ENCODE measurements at regions not wholly inside any gene's neighbourhood (a gene's known extent, or its start where the extent isn't known, plus 50 kb on each side); places are given as distances from the start of the nearest gene placed in this dataset.

GRCh38 chr15:93247466-93248121, 158.6 kb upstream of the RGMA start:
- no peak overlapping the region for H3K4me3 ChIP-seq
- no peaks in the 10 kb centered on the region for H3K27me3 ChIP-seq
- WGBS, 2 donors (ENCODE audit: low coverage in 1 of 2), result 72% methylated on average over 14 of the region's 14 CpGs; no CpG with 5 or more reads in 1 of the 2 donors
- H3K9me3 ChIP-seq, result no peaks in the 10 kb centered on the region
- intact Hi-C loops (cut with DNase I; ENCODE audit: low total_unique reads) (no loop called here), in situ Hi-C loops (cut with MboI; ENCODE audit: low pct_ligation_motif_present in 1 of 4, low pct_unique_long_range_greater_than_20kb in 1 of 4, low sequenced_read_pairs in 3 of 4) (no loop called here)
- no peaks in the 10 kb centered on the region for H3K36me3 ChIP-seq
- H3K4me1 ChIP-seq, result no peaks in the 10 kb centered on the region
- no peak overlapping the region for H3K27ac ChIP-seq
- DNase-seq, result no peak
- TF ChIP-seq CTCF (IDR thresholded peaks at IDR 0.05) (no peak), EP300 (IDR thresholded peaks at IDR 0.05; ENCODE audit: low read depth) (no peak), POLR2AphosphoS5 (IDR thresholded peaks at IDR 0.05) (no peak), POLR2A (IDR thresholded peaks at IDR 0.05) (no peak)

GRCh38 chr15:93246266-93247242, 157.5 kb upstream of the RGMA start:
- no peak for TF ChIP-seq POLR2A (IDR thresholded peaks at IDR 0.05)
- no peak for TF ChIP-seq EP300 (IDR thresholded peaks at IDR 0.05; ENCODE audit: low read depth)
- TF ChIP-seq CTCF (IDR thresholded peaks at IDR 0.05), result no peak
- TF ChIP-seq POLR2AphosphoS5 (IDR thresholded peaks at IDR 0.05), result no peak
- in situ Hi-C loops (cut with MboI; ENCODE audit: low pct_ligation_motif_present in 1 of 4, low pct_unique_long_range_greater_than_20kb in 1 of 4, low sequenced_read_pairs in 3 of 4), result no loop called here
- Histone ChIP-seq H3K27ac (no peak overlapping the region), H3K36me3 (no peaks in the 10 kb centered on the region), H3K27me3 (no peaks in the 10 kb centered on the region), H3K9me3 (no peaks in the 10 kb centered on the region), H3K4me1 (no peaks in the 10 kb centered on the region), H3K4me3 (no peak overlapping the region)
- intact Hi-C loops (cut with DNase I; ENCODE audit: low total_unique reads), result no loop called here
- DNase-seq, result no peak
- 74 to 81% methylated on average over 13 to 25 of the region's 25 CpGs for WGBS, 2 donors (ENCODE audit: low coverage in 1 of 2)

- no peak overlapping the region for H3K4me3 ChIP-seq
- 67 to 75% methylated on average over 3 to 5 of the region's 5 CpGs for WGBS, 2 donors (ENCODE audit: low coverage in 1 of 2)
- TF ChIP-seq POLR2AphosphoS5 (IDR thresholded peaks at IDR 0.05) (no peak), EP300 (IDR thresholded peaks at IDR 0.05; ENCODE audit: low read depth) (no peak), POLR2A (IDR thresholded peaks at IDR 0.05) (no peak), CTCF (IDR thresholded peaks at IDR 0.05) (no peak)
- intact Hi-C loops (cut with DNase I; ENCODE audit: low total_unique reads), result no loop called here
- no peaks in the 10 kb centered on the region for H3K4me1 ChIP-seq
- no peaks in the 10 kb centered on the region for H3K27me3 ChIP-seq
- H3K27ac ChIP-seq, result no peak overlapping the region
- H3K36me3 ChIP-seq, result no peaks in the 10 kb centered on the region
- no peak for DNase-seq
- no peaks in the 10 kb centered on the region for H3K9me3 ChIP-seq
- in situ Hi-C loops (cut with MboI; ENCODE audit: low pct_ligation_motif_present in 1 of 4, low pct_unique_long_range_greater_than_20kb in 1 of 4, low sequenced_read_pairs in 3 of 4), result no loop called here
Observed at GRCh38 chr15:93245661-93246042, 156.6 kb upstream of the RGMA start.
